Peyer's patch (tissue), 4 donors: ENCODE measurements at regions not wholly inside any gene's neighbourhood (a gene's known extent, or its start where the extent isn't known, plus 50 kb on each side); places are given as distances from the start of the nearest gene placed in this dataset.

Experiments used
- DNase-seq, 3 donors: peaks; one replicate each; pipeline ENCODE4 v3.0.0-alpha.2; 2017 to 2019
- H3K27ac ChIP-seq, 4 donors: fragments of 200-600 bp; sonication (generic); one replicate each; pipeline ENCODE4 v1.5.1; 2016 to 2019
- H3K27me3 ChIP-seq, 2 donors: fragments of 200-600 bp; sonication (generic); one replicate each; pipeline ENCODE4 v1.5.1; 2019
- H3K36me3 ChIP-seq, 3 donors: fragments of 200-600 bp; sonication (generic); one replicate each; pipeline ENCODE4 v1.5.1; 2016 to 2019
- H3K4me1 ChIP-seq, 4 donors: fragments of 200-600 bp; sonication (generic); one replicate each; pipeline ENCODE4 v1.5.1; 2016 to 2019
- H3K4me3 ChIP-seq, 4 donors: fragments of 200-600 bp; sonication (generic); 1 replicate in 3 of 4; 2 replicates in 1 of 4; pipeline ENCODE4 v1.5.1; 2016 to 2019; ENCODE audit warnings: mild to moderate bottlenecking in 1 of 4
- H3K9me3 ChIP-seq, 4 donors: fragments of 200-600 bp; sonication (generic); one replicate each; pipeline ENCODE4 v1.5.1; 2016 to 2019; ENCODE audit warnings: mild to moderate bottlenecking in 1 of 4
- CTCF ChIP-seq, 6 experiments: fragments of 450-650 bp in 4 of 6; fragments of 200-600 bp in 2 of 6; sonication (generic) in 1 of 6; IDR thresholded peaks; one replicate each; pipeline ENCODE4 v1.5.1; 2017 to 2019; ENCODE audit warnings: antibody characterized with exemption in 6 of 6, mild to moderate bottlenecking in 3 of 6, moderate library complexity in 1 of 6
- POLR2A ChIP-seq, 2 donors: fragments of 450-650 bp; IDR thresholded peaks; one replicate each; pipeline ENCODE4 v1.5.1; 2017; ENCODE audit warnings: antibody characterized with exemption in 2 of 2, mild to moderate bottlenecking in 2 of 2, moderate library complexity in 2 of 2

GRCh38 chr15:69958496-69959084 lies 139.1 kb downstream of the TLE3 start:
- TF ChIP-seq CTCF (IDR thresholded peaks at IDR 0.05) (no peak), POLR2A (IDR thresholded peaks at IDR 0.05) (no peak)
- Histone ChIP-seq H3K27me3 (no peaks in the 10 kb centered on the region), H3K9me3 (no peaks in the 10 kb centered on the region), H3K36me3 (no peaks in the 10 kb centered on the region), H3K4me1 (no peaks in the 10 kb centered on the region), H3K27ac (no peak overlapping the region), H3K4me3 (no peak overlapping the region)
- no peak for DNase-seq

- DNase-seq, result no peak
- Histone ChIP-seq H3K4me3 (no peak overlapping the region), H3K36me3 (no peaks in the 10 kb centered on the region), H3K27me3 (no peaks in the 10 kb centered on the region), H3K4me1 (no peaks in the 10 kb centered on the region), H3K9me3 (no peaks in the 10 kb centered on the region), H3K27ac (no peak overlapping the region)
- TF ChIP-seq POLR2A (IDR thresholded peaks at IDR 0.05), result no peak
- no peak for TF ChIP-seq CTCF (IDR thresholded peaks at IDR 0.05)
Observed at GRCh38 chr15:69962561-69962960, 135.2 kb downstream of the TLE3 start.

DNA sequence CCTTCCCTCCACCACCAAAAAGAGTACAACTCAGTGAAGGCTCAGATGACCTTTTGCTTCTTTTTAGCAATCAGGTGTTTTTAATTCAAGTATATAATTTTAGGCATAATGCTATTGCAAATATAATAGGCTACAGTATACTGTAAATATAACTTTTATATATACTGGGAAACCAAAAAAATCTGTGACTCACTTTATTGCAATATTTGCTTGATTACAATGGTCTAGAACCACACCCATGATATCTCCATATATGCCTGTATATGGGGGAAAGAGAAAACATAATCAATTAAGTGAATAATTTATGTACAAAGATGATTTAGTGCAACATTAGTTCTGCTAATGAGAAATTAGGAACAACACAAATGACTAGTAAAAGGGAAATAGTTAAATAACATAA lies 134.3 kb downstream of the TLE3 start:
- Histone ChIP-seq H3K9me3 (no peaks in the 10 kb centered on the region), H3K4me3 (no peak overlapping the region), H3K27ac (no peak overlapping the region), H3K36me3 (no peaks in the 10 kb centered on the region), H3K4me1 (no peaks in the 10 kb centered on the region), H3K27me3 (no peaks in the 10 kb centered on the region)
- DNase-seq, result no peak
- TF ChIP-seq POLR2A (IDR thresholded peaks at IDR 0.05) (no peak), CTCF (IDR thresholded peaks at IDR 0.05) (no peak)

GRCh38 chr15:69971771-69972170 lies 125.9 kb downstream of the TLE3 start:
- DNase-seq, result no peak
- no peaks in the 10 kb centered on the region for H3K36me3 ChIP-seq
- H3K4me1 ChIP-seq, result no peaks in the 10 kb centered on the region
- TF ChIP-seq CTCF (IDR thresholded peaks at IDR 0.05), result no peak
- TF ChIP-seq POLR2A (IDR thresholded peaks at IDR 0.05), result no peak
- no peaks in the 10 kb centered on the region for H3K27me3 ChIP-seq
- H3K9me3 ChIP-seq, result no peaks in the 10 kb centered on the region
- no peak overlapping the region for H3K27ac ChIP-seq
- no peak overlapping the region for H3K4me3 ChIP-seq

DNA sequence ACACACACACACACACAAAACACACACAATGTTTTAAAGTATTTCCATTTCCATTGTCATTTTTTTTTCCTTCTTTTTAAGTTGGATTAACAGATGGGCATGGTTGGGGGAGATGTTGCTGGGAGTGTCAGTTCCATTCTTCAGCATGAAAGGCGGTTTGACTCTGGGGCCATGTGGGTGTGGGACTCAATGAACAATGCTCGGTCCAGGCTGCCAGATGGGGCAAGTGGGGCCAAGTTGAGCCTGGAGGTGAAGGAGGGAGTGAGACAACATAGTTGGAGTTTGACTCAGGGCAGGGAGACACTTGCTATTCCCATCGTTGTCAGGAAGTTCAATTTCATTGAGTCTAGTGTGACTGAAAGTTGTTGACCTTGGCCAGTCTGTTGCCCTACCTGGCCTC lies 125.3 kb downstream of the TLE3 start:
- no peaks in the 10 kb centered on the region for H3K9me3 ChIP-seq
- no peak overlapping the region for H3K4me3 ChIP-seq
- H3K27ac ChIP-seq, result no peak overlapping the region
- H3K36me3 ChIP-seq, result no peaks in the 10 kb centered on the region
- H3K27me3 ChIP-seq, result no peaks in the 10 kb centered on the region
- DNase-seq, result no peak
- TF ChIP-seq POLR2A (IDR thresholded peaks at IDR 0.05), result no peak
- TF ChIP-seq CTCF (IDR thresholded peaks at IDR 0.05), result no peak
- no peaks in the 10 kb centered on the region for H3K4me1 ChIP-seq
